Stimulated activated CD8-positive, alpha-beta memory T cell treated with anti-CD3 and anti-CD28 coated beads, Interleukin-15, amount 100 ng/mL, for 48 hours (primary cell): ENCODE measurements at regions not wholly inside any gene's neighbourhood (a gene's known extent, or its start where the extent isn't known, plus 50 kb on each side); places are given as distances from the start of the nearest gene placed in this dataset.
"Not testable (repeated sequence)": the region's sequence is repeated elsewhere in the genome, so short reads cannot be mapped to it uniquely, and the experiment has no call there.

Experiments used
- DNase-seq, 2 donors: peaks; one replicate each; pipeline ENCODE4 v3.0.0-alpha.2; 2020; ENCODE audit warnings: low read depth in 2 of 2

GRCh38 chr18:77329651-77330050, 80.0 kb downstream of the GALR1 start:
- DNase-seq, result no peak

- DNase-seq, result no peak
These were observed 85.2 kb downstream of the GALR1 start for GRCh38 chr18:77334876-77335275.

DNA sequence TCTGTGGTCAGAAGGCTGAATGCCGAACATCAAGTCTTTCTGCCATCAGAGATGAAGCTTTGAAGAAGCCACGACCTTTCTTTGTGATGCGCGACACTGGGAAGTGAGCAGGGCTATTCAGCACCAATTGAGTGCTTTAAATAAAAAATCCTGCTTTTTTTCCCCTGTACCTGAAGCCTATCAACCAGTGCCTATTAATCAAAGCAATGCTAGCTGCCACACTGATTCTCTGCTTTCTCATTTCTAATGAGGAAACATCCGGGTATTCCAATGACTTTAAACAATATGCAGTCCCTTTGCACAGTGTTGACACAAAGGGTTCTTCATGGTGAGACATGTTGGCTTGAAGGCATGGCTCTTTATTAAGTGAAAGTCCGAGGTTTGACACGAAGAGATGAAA, 88.0 kb downstream of the GALR1 start:
- DNase-seq, result no peak

DNA sequence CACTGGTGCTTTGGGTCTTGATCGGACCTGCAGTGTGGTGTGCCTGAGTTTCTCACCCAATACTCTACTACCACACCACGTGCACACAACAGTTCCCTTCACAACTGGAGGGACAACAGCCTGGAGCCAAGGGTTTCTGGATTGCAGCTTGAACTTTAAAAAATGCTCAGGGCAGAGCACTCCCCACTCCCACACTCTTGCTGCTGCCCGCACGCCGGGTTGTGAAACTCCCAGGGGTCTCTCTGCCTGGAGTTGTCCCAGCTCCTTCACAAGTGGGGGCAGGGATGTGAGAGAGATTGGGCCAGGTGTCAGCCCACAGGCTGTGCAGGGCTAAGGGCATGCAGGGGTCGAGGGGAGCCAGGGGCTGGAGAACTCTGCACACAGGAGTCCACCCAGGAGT, 89.4 kb downstream of the GALR1 start:
- no peak for DNase-seq

GRCh38 chr18:77339623-77340022, 90.0 kb downstream of the GALR1 start:
- no peak for DNase-seq

GRCh38 chr18:77340815-77341214, 91.2 kb downstream of the GALR1 start:
- no peak for DNase-seq

DNA sequence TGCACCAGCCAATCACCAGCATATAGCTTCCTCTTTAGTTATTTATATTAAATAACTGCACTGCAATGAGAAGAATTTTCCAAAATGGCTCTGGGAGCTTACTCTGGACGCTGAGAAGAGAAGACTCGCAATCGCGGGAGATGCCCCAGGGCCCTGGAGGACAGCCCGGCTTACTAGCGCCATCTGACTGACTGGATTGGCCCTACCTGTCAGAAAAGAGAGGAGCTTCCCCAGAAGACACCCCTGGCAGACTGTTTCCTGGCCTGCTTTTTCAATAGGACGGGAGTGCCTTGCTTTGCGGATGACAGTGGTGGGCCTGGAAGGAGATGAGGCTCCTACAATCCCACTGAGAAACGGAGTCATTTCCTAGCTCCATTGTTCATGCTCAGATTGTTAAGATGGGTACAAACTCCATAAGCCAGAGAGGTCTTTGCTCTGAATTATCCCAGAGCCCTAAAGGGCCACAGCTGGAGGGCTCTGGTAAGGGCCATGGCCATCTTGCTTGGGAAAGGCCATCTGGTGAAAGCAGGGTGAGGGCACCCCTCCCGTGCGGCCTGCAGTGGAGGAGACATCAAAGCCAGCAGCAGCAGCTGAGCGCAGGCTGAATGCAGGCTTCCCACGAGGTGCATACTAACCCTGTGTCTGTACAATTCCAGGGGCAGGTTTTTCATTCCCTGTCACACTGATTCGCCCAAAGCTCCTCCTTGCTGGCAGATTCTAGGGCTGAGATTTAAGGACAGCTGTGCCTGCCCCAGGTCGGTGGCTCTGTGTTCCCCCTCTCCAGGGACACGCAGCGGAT, 92.1 kb downstream of the GALR1 start:
- DNase-seq, result no peak

DNA sequence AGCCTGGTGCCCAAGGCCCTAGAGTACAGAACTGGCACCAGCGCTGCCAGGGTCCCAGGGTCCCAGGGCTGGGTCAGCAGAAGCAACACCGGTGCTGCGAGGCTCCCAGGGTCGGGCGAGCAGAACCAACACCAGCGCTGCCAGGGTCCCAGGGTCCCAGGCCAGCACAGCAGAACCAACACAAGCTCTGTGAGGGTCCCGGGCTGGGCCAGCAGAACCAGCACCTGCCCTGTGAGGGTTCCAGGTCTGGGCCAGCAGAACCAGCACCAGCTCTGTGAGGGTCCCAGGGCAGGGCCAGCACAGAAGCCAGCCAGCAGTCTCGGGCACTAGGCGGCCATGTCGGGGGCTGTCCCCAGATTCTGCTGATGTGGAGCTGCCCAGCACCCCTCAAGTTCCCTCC, 93.1 kb downstream of the GALR1 start:
- no peak for DNase-seq

- DNase-seq, result no peak
These were observed 94.3 kb downstream of the GALR1 start for GRCh38 chr18:77343846-77344510.

DNA sequence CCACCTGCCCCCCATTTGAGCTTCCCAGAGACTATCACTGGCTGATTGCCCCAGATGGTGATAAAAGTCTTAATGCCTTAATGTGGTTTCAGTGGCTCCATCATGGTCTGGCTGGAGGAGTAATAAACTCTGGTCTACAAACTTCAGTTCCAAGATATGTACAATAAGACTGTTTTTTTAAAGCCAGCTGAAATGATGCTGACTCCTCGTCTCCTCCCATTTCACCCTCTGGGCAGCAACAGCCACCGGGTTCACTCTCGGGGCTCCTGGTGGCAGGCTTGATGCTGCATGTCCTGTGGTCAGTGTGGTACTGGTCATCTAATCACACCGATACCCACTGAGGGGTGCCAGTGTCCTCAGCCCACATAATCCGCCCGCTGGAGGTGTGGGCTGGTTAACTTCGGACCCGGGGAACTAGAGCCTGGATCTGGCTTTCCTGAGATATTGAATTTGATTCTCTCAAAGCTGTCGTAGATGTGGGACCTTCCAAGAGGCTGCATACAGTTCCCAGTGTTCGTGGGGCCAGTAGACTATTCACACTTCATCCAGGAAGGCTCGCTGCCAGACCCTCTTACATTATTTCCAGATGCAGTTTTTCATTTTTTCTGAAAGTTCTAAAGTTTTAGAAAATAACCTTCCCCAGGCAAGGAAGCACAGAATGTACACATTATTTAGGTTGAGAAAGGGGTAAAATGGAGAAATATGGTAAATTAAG, 95.3 kb downstream of the GALR1 start:
- no peak for DNase-seq

GRCh38 chr18:77346208-77346810, 96.7 kb downstream of the GALR1 start:
- DNase-seq, result no peak

DNA sequence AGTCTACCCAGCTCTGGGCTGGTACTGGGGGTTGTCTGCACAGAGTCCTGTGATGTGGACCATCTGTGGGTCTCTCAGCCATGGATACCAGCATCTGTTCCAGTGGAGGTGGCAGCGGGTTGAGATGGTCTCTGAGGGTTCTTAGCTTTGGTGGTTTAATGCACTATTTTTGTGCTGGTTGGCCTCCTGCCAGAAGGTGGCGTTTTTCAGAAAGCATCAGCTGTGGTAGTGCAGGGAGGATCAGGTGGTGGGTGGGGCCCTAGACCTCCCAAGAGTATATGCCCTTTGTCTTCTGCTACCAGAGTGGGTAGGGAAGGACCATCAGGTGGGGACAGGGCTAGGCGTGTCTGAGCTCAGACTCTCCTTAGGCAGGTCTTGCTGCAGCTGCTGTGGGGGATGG, 103.7 kb downstream of the GALR1 start:
- not testable (repeated sequence) for DNase-seq

DNA sequence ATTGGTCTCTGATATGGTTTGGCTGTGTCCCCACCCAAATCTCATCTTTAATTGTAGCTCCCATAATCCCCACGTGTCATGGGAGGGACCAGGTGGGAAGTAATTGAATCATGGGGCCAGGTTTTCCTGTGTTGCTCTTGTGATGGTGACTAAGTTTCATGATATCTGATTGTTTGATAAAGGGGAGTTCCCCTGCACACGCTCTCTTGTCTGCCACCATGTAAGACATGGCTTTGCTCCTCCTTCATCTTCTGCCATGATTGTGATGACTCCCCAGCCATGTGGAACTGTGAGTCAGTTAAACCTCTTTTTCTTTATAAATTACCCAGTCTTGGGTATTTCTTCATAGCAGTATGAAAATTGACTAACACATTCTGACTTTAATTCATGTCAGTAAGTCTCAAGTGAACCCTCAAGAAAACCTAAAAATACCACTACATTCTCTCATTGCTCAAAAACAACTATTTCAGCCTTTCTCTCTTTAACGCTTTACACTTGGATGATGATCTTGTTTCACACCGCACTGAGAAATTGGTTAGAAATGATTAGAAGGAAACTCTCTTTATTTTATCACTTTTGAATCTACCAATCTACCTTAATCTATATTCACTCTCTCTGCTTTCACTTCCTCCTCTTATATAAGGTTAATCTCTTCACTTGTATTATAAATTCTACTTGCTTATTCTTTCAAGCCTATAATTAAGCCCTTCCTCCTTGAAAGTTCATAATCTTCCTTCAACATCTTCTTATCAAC, 110.1 kb downstream of the GALR1 start:
- DNase-seq, result no peak

- no peak for DNase-seq
These were observed 110.9 kb downstream of the GALR1 start for GRCh38 chr18:77360315-77361190.

GRCh38 chr18:77361382-77361781, 111.7 kb downstream of the GALR1 start:
- no peak for DNase-seq

DNA sequence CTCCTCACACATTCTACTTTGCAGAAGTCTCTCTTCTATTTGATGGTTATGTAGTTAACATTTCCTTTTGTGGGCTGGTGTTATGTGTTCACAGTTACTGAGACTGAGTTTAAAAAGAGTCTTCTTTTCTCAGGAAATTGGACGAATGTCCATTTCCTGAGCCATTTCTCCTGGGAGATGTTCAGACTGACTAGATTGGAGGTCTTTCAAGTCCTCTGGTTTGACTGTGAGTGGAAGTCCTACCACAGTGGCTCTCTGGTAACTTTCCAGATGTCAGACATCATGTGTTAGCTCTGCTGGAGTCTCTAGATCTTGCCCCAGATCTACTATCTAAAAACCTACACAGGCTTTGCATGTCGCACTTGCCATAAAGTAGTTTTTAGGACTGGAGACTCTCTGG, 116.0 kb downstream of the GALR1 start:
- DNase-seq, result no peak

DNA sequence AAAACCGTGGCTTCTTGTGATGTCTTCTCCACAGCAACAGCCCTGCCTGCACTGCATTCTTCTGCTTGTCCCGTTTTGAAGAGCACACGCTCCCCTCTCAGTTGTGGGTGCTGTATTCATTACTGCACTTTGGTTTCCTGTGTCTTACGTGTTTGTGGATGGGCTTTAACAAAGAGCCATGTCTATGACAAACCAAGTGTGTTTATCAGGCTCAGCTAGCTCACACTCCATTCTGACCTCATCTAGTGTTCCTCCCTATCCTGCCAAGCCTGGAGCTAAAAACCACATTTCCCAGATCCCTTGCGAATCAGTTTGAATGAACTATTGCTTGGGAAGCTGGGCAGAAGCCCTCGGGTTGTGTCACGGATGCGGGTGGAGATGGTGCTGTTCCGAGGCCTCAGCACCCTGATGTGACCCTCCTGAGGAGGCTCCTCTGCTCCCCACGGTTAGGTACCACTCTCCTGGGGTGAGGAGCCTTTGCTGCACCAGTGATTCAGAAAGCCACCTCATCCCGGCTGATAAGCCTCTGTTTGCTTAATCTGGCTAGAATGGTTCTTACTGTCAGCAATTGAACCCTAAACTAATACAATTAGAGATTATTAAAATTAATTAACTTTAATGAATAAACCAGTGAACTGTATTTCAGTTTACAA, 116.5 kb downstream of the GALR1 start:
- no peak for DNase-seq

DNA sequence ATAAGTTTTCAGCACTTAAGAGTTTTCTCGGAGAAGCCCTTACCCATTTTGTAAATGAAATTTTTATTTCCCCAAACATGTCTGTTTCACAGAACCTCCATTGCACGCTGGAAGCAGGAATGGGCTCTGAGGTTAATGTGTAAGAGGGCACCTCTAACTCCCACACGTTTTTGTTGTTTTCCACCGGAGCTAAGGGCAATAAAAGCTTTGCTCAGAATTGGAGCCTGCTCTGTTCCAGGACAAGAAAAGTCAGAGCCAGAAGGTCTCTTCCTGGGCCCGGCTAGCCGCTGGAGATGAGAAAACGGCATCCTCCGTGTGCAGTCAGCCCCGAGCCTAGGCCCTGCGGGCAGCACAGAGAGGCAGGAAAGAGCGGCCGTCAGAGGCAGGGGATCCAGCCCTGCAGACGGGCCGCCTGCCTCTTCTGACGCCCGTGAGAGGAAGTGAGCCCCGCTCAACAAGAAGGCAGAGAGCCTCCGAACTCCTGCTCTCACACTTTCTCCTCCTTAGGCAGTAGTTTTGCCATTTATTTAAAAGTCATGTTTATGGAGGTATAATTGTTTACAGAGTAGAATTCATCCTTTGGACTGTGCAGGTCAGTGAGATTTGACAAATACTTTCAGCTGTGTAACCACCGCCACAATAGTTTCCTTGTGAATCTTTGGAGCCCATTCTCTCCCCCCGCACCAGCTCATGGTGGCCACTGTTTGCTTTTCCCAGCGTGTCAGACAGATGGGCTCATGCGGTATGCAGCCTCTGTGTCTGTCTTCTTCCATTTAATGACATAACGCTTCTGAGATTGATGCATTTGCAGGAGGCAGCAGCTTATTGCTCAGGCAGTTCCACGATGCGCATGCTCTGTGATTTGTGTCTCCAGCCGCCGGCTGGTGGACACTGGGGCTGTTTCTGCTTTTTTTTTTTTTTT, 117.3 kb downstream of the GALR1 start:
- DNase-seq, result no peak

DNA sequence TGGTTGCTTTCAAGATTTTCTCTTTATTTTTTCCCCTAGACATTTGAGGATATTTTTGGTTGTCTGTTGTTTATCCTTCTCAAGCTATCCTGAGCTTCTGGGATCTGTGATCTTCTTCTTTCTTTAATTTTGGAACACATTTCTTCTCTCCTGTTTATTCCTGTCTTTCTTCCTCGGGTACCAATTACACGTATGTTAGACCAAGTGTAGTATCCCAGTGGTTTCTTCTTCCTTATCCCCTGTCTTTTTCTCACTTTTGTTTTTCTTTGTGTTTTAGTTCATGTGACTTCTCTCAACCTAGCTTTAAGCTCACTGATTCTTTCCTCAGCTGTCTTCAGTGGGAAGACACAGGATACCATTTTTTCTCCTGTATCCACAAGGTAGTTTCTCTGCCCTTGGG, 120.0 kb downstream of the GALR1 start:
- DNase-seq, result no peak
